Mesendoderm (in vitro differentiated cells): ENCODE measurements at regions not wholly inside any gene's neighbourhood (a gene's known extent, or its start where the extent isn't known, plus 50 kb on each side); places are given as distances from the start of the nearest gene placed in this dataset.

Source experiments
- DNase-seq: peaks from one replicate; pipeline ENCODE4 v3.0.0; 2013
- H2AK5ac ChIP-seq: 2 replicates; pipeline ENCODE4 v1.6.1; 2013; ENCODE audit warnings: low read length, inconsistent platforms
- H2BK120ac ChIP-seq: 2 replicates; pipeline ENCODE4 v1.6.1; 2013; ENCODE audit warnings: low read depth, mild to moderate bottlenecking, low read length, moderate library complexity, mixed read lengths
- H2BK15ac ChIP-seq: replicated peaks from 2 replicates; pipeline ENCODE4 v1.6.1; 2013; ENCODE audit warnings: low read depth, mild to moderate bottlenecking, moderate library complexity
- H2BK5ac ChIP-seq: 2 replicates; pipeline ENCODE4 v1.6.1; 2013; ENCODE audit warnings: low read length, inconsistent platforms
- H3K18ac ChIP-seq: 2 replicates; pipeline ENCODE4 v1.6.1; 2013; ENCODE audit warnings: mild to moderate bottlenecking, low read length, mixed read lengths
- H3K23ac ChIP-seq: one replicate; pipeline ENCODE4 v1.6.1; 2013; ENCODE audit warnings: low read length
- H3K27ac ChIP-seq: 2 replicates; pipeline ENCODE4 v1.5.1; 2013; ENCODE audit warnings: low read depth, mild to moderate bottlenecking, inconsistent platforms, low read length, moderate library complexity
- H3K27me3 ChIP-seq: 2 replicates; pipeline ENCODE4 v1.6.1; 2013; ENCODE audit warnings: low read length, control low read depth, mild to moderate bottlenecking, inconsistent platforms; ENCODE audit not compliant: insufficient read depth, poor library complexity
- H3K36me3 ChIP-seq: 2 replicates; pipeline ENCODE4 v1.6.1; 2013; ENCODE audit warnings: low read length, inconsistent platforms; ENCODE audit not compliant: control insufficient read depth, insufficient read depth
- H3K4ac ChIP-seq: one replicate; pipeline ENCODE4 v1.6.1; 2013; ENCODE audit warnings: low read depth, mild to moderate bottlenecking, low read length, moderate library complexity
- H3K4me1 ChIP-seq: 2 replicates; pipeline ENCODE4 v1.6.1; 2013; ENCODE audit warnings: low read depth, low read length, inconsistent platforms; ENCODE audit not compliant: control insufficient read depth
- H3K4me2 ChIP-seq: 2 replicates; pipeline ENCODE4 v1.6.1; 2013; ENCODE audit warnings: low read length
- H3K4me3 ChIP-seq: 2 replicates; pipeline ENCODE4 v1.5.1; 2013; ENCODE audit warnings: mild to moderate bottlenecking, low read length
- H3K56ac ChIP-seq: one replicate; pipeline ENCODE4 v1.6.1; 2013; ENCODE audit warnings: low read length
- H3K79me1 ChIP-seq: 2 replicates; pipeline ENCODE4 v1.6.1; 2013; ENCODE audit warnings: low read length, inconsistent platforms
- H3K79me2 ChIP-seq: 2 replicates; pipeline ENCODE4 v1.6.1; 2013; ENCODE audit warnings: mild to moderate bottlenecking, low read length; ENCODE audit not compliant: control insufficient read depth, insufficient read depth
- H3K9ac ChIP-seq: 2 replicates; pipeline ENCODE4 v1.6.1; 2013; ENCODE audit warnings: low read length, inconsistent platforms
- H4K5ac ChIP-seq: one replicate; pipeline ENCODE4 v1.6.1; 2013; ENCODE audit warnings: low read length
- H4K8ac ChIP-seq: one replicate; pipeline ENCODE4 v1.6.1; 2013; ENCODE audit warnings: low read depth, mild to moderate bottlenecking, control low read depth, low read length, moderate library complexity
- WGBS: extraction: QIAGEN DNeasy Blood & Tissue Kit; methylation state at CpG from one replicate; pipeline ENCODE4 v1.1.7; 2013; ENCODE audit warnings: low lambda C conversion rate, missing lambda C conversion rate; ENCODE audit not compliant: insufficient coverage; ENCODE audit errors: extremely low coverage; 5-methylcytosine and 5-hydroxymethylcytosine counted together

DNA sequence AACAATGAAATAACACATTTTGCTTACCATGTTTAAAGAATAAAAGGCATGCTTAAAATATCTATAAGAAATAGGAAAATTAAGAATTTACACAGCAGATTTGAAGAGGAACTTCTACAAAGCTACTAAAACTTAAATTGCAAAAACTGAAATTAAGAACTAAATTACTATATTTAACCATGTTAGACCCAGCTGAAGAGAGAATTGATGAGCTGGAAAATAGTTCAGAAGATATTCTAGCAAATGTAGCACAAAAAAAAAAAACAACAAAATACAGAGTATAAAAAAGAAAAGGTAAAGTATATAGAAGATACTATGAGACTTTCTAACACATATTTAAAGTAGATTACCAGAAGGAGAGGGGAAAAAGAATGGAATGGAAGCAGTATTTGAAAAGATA lies 82.8 kb upstream of the ST6GALNAC5 start:
- Histone ChIP-seq H2BK5ac (no peak overlapping the region), H2BK120ac (no peak overlapping the region), H4K5ac (no peak overlapping the region), H3K36me3 (no peaks in the 10 kb centered on the region), H3K4me3 (no peak overlapping the region), H2AK5ac (no peak overlapping the region), H4K8ac (no peak overlapping the region), H3K79me1 (no peaks in the 10 kb centered on the region), H2BK15ac (no peak overlapping the region), H3K79me2 (no peaks in the 10 kb centered on the region), H3K27ac (no peak overlapping the region), H3K4me2 (no peak overlapping the region), H3K56ac (no peak overlapping the region), H3K23ac (no peak overlapping the region), H3K9ac (no peak overlapping the region), H3K4me1 (no peaks in the 10 kb centered on the region), H3K18ac (no peak overlapping the region), H3K4ac (no peak overlapping the region), H3K27me3 (no peaks in the 10 kb centered on the region)
- DNase-seq = no peak

DNA sequence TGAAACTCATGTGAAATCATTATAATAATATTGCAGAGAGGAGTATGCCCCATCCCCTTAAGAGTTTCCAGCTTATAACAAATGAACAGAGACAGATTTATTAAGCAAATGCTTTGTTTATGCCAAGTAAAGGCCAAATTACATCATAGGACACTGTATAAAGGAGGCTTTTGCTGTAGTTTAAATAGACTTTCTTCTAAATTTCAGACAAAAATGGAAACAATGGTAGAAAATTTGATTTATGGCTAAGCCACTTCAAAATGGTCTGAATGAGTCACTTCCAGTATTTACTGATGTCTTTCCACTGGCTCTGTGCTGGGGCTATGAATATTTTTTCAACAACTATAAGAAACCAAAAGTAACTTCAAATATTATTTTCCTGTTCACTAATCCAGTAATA lies 81.1 kb upstream of the ST6GALNAC5 start:
- Histone ChIP-seq H4K5ac (no peak overlapping the region), H3K4me3 (no peak overlapping the region), H3K27me3 (no peaks in the 10 kb centered on the region), H3K79me1 (no peaks in the 10 kb centered on the region), H3K18ac (no peak overlapping the region), H2BK15ac (no peak overlapping the region), H3K4me2 (no peak overlapping the region), H3K4ac (no peak overlapping the region), H3K36me3 (no peaks in the 10 kb centered on the region), H3K56ac (no peak overlapping the region), H2BK5ac (no peak overlapping the region), H3K79me2 (no peaks in the 10 kb centered on the region), H3K23ac (no peak overlapping the region), H3K4me1 (no peaks in the 10 kb centered on the region), H2BK120ac (no peak overlapping the region), H3K27ac (no peak overlapping the region), H3K9ac (no peak overlapping the region), H4K8ac (no peak overlapping the region), H2AK5ac (no peak overlapping the region)
- no peak for DNase-seq

DNA sequence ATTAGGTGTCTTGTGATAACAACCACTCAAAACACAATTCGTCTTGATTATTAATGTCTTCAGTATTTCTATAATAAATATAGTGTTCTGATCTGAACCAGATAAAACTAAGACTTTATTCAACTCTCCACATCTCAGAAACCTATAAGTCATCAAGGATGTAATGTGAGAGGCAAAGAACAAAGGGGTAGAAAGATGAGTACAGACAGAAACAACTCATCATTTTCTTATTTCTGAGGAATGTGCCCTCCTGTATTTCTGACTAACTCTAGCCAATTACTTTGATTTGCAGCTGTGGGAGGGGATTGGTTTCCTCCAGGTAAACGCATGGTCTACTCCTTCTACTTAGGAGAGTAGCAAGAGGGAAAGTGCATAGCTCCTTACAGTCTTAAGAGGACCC lies 73.7 kb upstream of the ST6GALNAC5 start:
- H3K23ac ChIP-seq = no peak overlapping the region
- H3K4me2 ChIP-seq = no peak overlapping the region
- H2AK5ac ChIP-seq = no peak overlapping the region
- no peak overlapping the region for H4K8ac ChIP-seq
- no peaks in the 10 kb centered on the region for H3K36me3 ChIP-seq
- H3K4me1 ChIP-seq = no peaks in the 10 kb centered on the region
- H2BK15ac ChIP-seq = no peak overlapping the region
- H3K79me1 ChIP-seq = no peaks in the 10 kb centered on the region
- H3K56ac ChIP-seq = no peak overlapping the region
- H3K4me3 ChIP-seq = no peak overlapping the region
- no peaks in the 10 kb centered on the region for H3K79me2 ChIP-seq
- H2BK5ac ChIP-seq = no peak overlapping the region
- no CpG with 5 or more reads among the region's 2 CpGs for WGBS
- DNase-seq = no peak
- no peaks in the 10 kb centered on the region for H3K27me3 ChIP-seq
- H3K4ac ChIP-seq = no peak overlapping the region
- H3K27ac ChIP-seq = no peak overlapping the region
- H3K9ac ChIP-seq = no peak overlapping the region
- H3K18ac ChIP-seq = no peak overlapping the region
- H2BK120ac ChIP-seq = no peak overlapping the region
- H4K5ac ChIP-seq = no peak overlapping the region

DNA sequence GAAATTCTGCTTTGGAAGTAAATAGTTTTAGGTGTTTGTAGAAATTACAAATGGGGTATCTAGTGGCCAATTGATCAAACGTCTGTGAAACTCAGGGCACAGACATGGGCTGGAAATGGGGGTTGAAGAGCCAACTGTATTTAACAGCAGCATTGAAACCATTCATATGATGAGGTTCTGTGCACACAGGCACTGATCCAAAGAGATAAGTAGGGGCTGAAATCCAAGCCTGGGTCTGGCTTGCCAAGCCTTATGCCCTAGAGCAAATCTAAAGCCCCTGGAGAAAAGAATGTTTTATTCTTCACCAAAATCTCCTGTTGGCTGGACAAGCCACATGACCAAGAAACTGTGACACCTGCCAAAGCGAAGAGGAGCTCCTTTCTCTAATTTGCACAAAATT lies 67.6 kb upstream of the ST6GALNAC5 start:
- Histone ChIP-seq H3K9ac (no peak overlapping the region), H4K8ac (no peak overlapping the region), H3K18ac (no peak overlapping the region), H3K4ac (no peak overlapping the region), H2AK5ac (no peak overlapping the region), H2BK15ac (peak overlapping the region; percentile 1), H3K27me3 (no peaks in the 10 kb centered on the region), H3K4me1 (peaks cover 2% of the 10 kb centered on the region), H3K79me1 (no peaks in the 10 kb centered on the region), H3K36me3 (no peaks in the 10 kb centered on the region), H3K4me3 (no peak overlapping the region), H3K79me2 (no peaks in the 10 kb centered on the region), H3K23ac (no peak overlapping the region), H3K56ac (no peak overlapping the region), H3K4me2 (no peak overlapping the region), H3K27ac (no peak overlapping the region), H4K5ac (no peak overlapping the region), H2BK5ac (no peak overlapping the region), H2BK120ac (no peak overlapping the region)
- DNase-seq = no peak
- WGBS = no CpG with 5 or more reads among the region's 2 CpGs

DNA sequence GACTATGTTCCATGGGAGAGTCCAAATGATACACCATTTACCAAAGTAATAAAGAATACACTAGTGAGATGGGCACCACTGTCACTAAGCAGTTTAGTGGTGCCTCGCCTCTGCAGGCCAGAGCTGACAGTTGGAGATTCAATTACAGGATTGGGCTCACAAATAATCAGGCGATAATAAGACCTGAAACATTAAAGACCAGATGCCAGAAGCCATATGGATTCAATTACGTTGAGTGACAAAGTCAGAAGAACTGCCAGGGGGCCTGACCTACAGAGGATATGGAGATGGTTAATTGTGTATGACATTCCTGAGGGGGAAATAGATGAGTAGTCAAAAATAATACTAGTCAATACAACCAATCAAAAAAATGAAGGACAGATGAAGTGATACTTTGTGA lies 65.2 kb upstream of the ST6GALNAC5 start:
- Histone ChIP-seq H2BK120ac (no peak overlapping the region), H3K79me1 (no peaks in the 10 kb centered on the region), H3K36me3 (no peaks in the 10 kb centered on the region), H3K79me2 (no peaks in the 10 kb centered on the region), H2AK5ac (no peak overlapping the region), H2BK15ac (no peak overlapping the region), H3K23ac (no peak overlapping the region), H3K4me1 (peaks cover 2% of the 10 kb centered on the region), H3K27ac (no peak overlapping the region), H3K4me3 (no peak overlapping the region), H3K56ac (no peak overlapping the region), H3K9ac (no peak overlapping the region), H3K4ac (no peak overlapping the region), H3K27me3 (no peaks in the 10 kb centered on the region), H2BK5ac (no peak overlapping the region), H4K5ac (no peak overlapping the region), H4K8ac (no peak overlapping the region), H3K4me2 (no peak overlapping the region), H3K18ac (no peak overlapping the region)
- DNase-seq = peak; percentile 68
- no CpG with 5 or more reads among the region's 3 CpGs for WGBS

DNA sequence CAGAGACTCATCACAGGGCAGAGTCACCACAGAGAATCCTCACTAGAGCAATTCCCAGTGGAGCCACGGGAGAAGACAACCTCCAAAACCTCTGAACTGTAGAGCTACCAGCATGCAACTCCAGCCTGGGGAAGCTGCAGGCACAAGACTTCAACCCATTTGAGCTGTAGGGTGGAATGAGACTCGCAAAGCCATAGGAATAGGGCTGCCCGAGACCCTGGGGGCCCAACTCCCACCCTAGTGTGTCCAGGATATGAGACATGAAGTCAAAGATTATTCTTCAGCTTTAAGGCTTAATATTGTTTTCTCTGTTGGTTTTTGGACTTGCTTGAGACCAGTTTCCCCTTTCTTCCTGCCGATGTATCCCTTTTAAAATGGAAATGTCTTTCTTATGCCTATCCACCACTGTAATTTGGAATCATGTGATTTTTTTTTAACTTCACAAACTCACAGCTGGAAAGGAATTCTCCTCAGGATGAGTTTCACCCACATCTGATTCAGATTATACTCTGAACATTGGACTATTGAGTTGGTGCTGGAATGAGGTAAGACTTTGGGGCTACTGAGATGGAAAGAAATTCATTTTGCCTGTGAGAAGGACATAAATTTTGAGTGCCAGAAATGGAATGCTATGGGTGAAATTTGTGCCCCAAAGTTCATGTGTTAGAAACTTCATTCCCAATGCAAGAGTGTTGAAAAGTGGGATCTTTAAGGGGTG lies 59.6 kb upstream of the ST6GALNAC5 start:
- no peak overlapping the region for H2BK5ac ChIP-seq
- H2BK15ac ChIP-seq = no peak overlapping the region
- H3K56ac ChIP-seq = no peak overlapping the region
- H3K9ac ChIP-seq = no peak overlapping the region
- H3K79me2 ChIP-seq = no peaks in the 10 kb centered on the region
- H3K79me1 ChIP-seq = no peaks in the 10 kb centered on the region
- no peaks in the 10 kb centered on the region for H3K27me3 ChIP-seq
- no peak overlapping the region for H3K18ac ChIP-seq
- no peak overlapping the region for H3K4me3 ChIP-seq
- peak overlapping the region; percentile 59 for H3K4ac ChIP-seq
- no peak overlapping the region for H3K4me2 ChIP-seq
- H2AK5ac ChIP-seq = no peak overlapping the region
- no peaks in the 10 kb centered on the region for H3K36me3 ChIP-seq
- H4K5ac ChIP-seq = no peak overlapping the region
- no peaks in the 10 kb centered on the region for H3K4me1 ChIP-seq
- no peak overlapping the region for H2BK120ac ChIP-seq
- DNase-seq = no peak
- no peak overlapping the region for H3K23ac ChIP-seq
- WGBS = no CpG with 5 or more reads among the region's 4 CpGs
- no peak overlapping the region for H3K27ac ChIP-seq
- no peak overlapping the region for H4K8ac ChIP-seq
